Kidney (tissue), 13 donors: ENCODE measurements at regions not wholly inside any gene's neighbourhood (a gene's known extent, or its start where the extent isn't known, plus 50 kb on each side); places are given as distances from the start of the nearest gene placed in this dataset.

Experiments used
- DNase-seq, 5 donors: peaks; one replicate each; pipeline ENCODE4 v3.0.0-alpha.2; 2013 to 2020
- FAIRE-seq: peaks from 2 replicates; lab custom pipeline; 2012; peaks lifted over from hg19 to GRCh38; lab: Jason Lieb, UNC
- H3K27ac ChIP-seq, 2 donors: one replicate each; pipeline ENCODE4 v1.7.0; 2013; ENCODE audit warnings: low read depth in 2 of 2, low read length in 2 of 2, inconsistent platforms in 1 of 2
- H3K27me3 ChIP-seq: one replicate; pipeline ENCODE4 v1.7.1; 2013; ENCODE audit warnings: low read length, inconsistent platforms; ENCODE audit not compliant: control insufficient read depth, insufficient read depth
- H3K36me3 ChIP-seq, 3 donors: one replicate each; pipeline versions ENCODE4 v1.7.0 to v1.7.1; 2013; ENCODE audit warnings: low read length in 3 of 3, control low read depth in 1 of 3, inconsistent platforms in 1 of 3; ENCODE audit not compliant: insufficient read depth in 3 of 3, control insufficient read depth in 2 of 3
- H3K4me1 ChIP-seq, 3 donors: one replicate each; pipeline versions ENCODE4 v1.7.0 to v1.7.1; 2013; ENCODE audit warnings: low read length in 3 of 3, inconsistent platforms in 1 of 3, low read depth in 1 of 3; ENCODE audit not compliant: control insufficient read depth in 2 of 3, insufficient read depth in 2 of 3
- H3K4me3 ChIP-seq, 3 donors: one replicate each; pipeline versions ENCODE4 v1.7.0 to v1.8.1; 2013; ENCODE audit warnings: low read length in 3 of 3, control low read depth in 1 of 3, inconsistent platforms in 1 of 3
- H3K9ac ChIP-seq, 3 donors: one replicate each; pipeline versions ENCODE4 v1.7.0 to v1.7.1; 2013; ENCODE audit warnings: low read length in 3 of 3, control low read depth in 1 of 3, inconsistent platforms in 1 of 3
- H3K9me3 ChIP-seq, 3 donors: one replicate each; pipeline versions ENCODE4 v1.7.0 to v1.7.1; 2013; ENCODE audit warnings: low read length in 3 of 3, control low read depth in 1 of 3, inconsistent platforms in 1 of 3; ENCODE audit not compliant: control insufficient read depth in 2 of 3, insufficient read depth in 1 of 3
- CTCF ChIP-seq: IDR thresholded peaks from 3 replicates; pipeline ENCODE4 v1.5.1; 2012; ENCODE audit warnings: mild to moderate bottlenecking, moderate library complexity, borderline replicate concordance; ENCODE audit not compliant: insufficient read depth; ENCODE audit errors: extremely low read depth
- intact Hi-C: fragments of 100-400 bp; cut with DNase I; formaldehyde crosslinking; loops from one replicate; pipeline ENCODE4 v1.11.1; 2022
- donor health status: control.
- donor health status: control.
- donor health status: control.
- donor health status: control.
- donor health status: control.
- donor health status: DM: yes; HTN: yes; CAD: no.
- donor health status: Normal renal cell carcinoma (clear cell type).

DNA sequence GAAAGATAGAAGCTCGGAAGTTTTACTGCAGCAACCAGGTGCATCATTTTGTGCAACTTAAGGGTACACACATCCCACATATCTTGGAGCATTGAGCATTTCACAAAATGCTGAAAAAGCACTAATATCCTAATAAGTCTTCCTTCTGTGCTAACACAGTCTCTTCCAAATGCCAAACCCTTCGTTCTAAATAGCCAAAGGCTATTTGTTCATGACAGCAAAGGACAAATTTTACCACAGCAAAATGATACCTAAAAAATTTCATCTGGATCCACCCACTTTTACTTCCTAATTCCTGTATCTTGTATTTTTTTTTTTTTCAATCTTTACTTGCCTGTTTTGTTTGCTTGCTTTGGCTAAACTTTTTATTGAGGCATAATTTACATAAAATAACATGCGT lies 435.0 kb downstream of the RND3 start:
- TF ChIP-seq CTCF: no peak
- Histone ChIP-seq H3K4me1 (no peaks in the 10 kb centered on the region), H3K27me3 (no peaks in the 10 kb centered on the region), H3K4me3 (no peak overlapping the region), H3K9ac (no peak overlapping the region), H3K9me3 (no peaks in the 10 kb centered on the region), H3K36me3 (no peaks in the 10 kb centered on the region), H3K27ac (no peak overlapping the region)
- DNase-seq: no peak
- intact Hi-C loops: no loop called here
- no peak for FAIRE-seq

DNA sequence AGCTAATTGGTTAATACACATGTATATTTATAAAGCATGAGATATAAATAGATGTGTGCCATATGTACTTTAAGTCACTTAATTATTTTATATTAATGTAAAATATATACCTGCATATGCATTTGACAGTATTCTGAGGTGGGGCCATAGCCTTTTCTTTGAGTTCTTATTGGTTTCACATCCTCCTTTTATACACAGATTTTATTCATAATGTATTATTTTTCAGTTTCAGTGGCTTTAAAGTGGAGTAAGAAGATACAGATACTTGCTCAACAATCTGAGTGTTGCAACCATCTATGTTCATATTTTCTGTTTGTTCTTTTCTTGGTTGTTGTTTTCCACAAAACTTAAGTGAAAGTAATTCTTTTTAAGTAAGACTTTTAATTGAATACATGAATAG lies 436.5 kb downstream of the RND3 start:
- H3K9me3 ChIP-seq: no peaks in the 10 kb centered on the region
- intact Hi-C loops: no loop called here
- TF ChIP-seq CTCF: no peak
- no peak overlapping the region for H3K4me3 ChIP-seq
- H3K9ac ChIP-seq: no peak overlapping the region
- no peaks in the 10 kb centered on the region for H3K27me3 ChIP-seq
- no peak for DNase-seq
- no peak for FAIRE-seq
- H3K27ac ChIP-seq: no peak overlapping the region
- H3K4me1 ChIP-seq: no peaks in the 10 kb centered on the region
- no peaks in the 10 kb centered on the region for H3K36me3 ChIP-seq

DNA sequence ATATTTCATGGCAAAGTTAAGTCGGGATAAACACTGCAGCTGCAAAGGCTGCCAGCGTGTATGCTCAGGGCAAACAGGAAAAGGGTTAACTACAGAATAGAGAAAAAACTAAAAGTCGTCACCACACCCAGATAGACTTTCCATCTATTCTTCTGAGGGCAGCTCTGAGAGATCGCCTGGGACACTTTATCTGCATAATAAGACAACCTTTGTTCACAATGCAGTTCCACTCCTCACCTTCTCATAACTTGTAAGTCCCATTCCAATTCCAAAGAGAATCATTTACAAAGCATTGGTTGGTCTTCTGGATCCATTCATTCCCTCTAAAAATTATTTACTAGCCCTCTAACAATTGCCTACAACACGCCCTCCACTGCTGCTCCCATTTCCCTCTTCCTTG lies 437.4 kb downstream of the RND3 start:
- no peaks in the 10 kb centered on the region for H3K27me3 ChIP-seq
- no peak overlapping the region for H3K27ac ChIP-seq
- no peaks in the 10 kb centered on the region for H3K9me3 ChIP-seq
- FAIRE-seq (no peak), DNase-seq (no peak)
- no peak overlapping the region for H3K4me3 ChIP-seq
- no peaks in the 10 kb centered on the region for H3K4me1 ChIP-seq
- no peaks in the 10 kb centered on the region for H3K36me3 ChIP-seq
- intact Hi-C loops: no loop called here
- no peak for TF ChIP-seq CTCF
- H3K9ac ChIP-seq: no peak overlapping the region

GRCh38 chr2:150047620-150048222 lies 439.7 kb downstream of the RND3 start:
- FAIRE-seq: no peak
- H3K27me3 ChIP-seq: no peaks in the 10 kb centered on the region
- H3K9ac ChIP-seq: no peak overlapping the region
- no peaks in the 10 kb centered on the region for H3K4me1 ChIP-seq
- no peak overlapping the region for H3K4me3 ChIP-seq
- no peak for DNase-seq
- H3K27ac ChIP-seq: no peak overlapping the region
- no peaks in the 10 kb centered on the region for H3K36me3 ChIP-seq
- no peaks in the 10 kb centered on the region for H3K9me3 ChIP-seq
- intact Hi-C loops: no loop called here
- TF ChIP-seq CTCF: no peak
